Right lobe of liver (tissue), 6 donors: ENCODE measurements at regions not wholly inside any gene's neighbourhood (a gene's known extent, or its start where the extent isn't known, plus 50 kb on each side); places are given as distances from the start of the nearest gene placed in this dataset.

ENCODE experiments used
- ATAC-seq, 4 donors: fragments of 200-7000 bp; cut with Tn5 transposase; one replicate each; pipeline ENCODE4 v1.9.1; 2020; ENCODE audit warnings: mild to moderate bottlenecking in 4 of 4, moderate library complexity in 4 of 4
- DNase-seq, 3 donors: peaks; one replicate each; pipeline ENCODE4 v3.0.0-alpha.2; 2020
- H3K27ac ChIP-seq, 3 donors: fragments of 200-600 bp; one replicate each; pipeline ENCODE4 v1.8.0; 2022
- H3K27me3 ChIP-seq, 2 donors: fragments of 200-600 bp; one replicate each; pipeline ENCODE4 v1.8.0; 2022
- H3K36me3 ChIP-seq, 4 donors: fragments of 200-600 bp; sonication (generic) in 1 of 4; one replicate each; pipeline versions ENCODE4 v1.5.1 to v1.8.0; 2017 to 2022; ENCODE audit warnings: control low read depth in 1 of 4
- H3K4me1 ChIP-seq, 4 donors: fragments of 200-600 bp; sonication (generic) in 1 of 4; one replicate each; pipeline versions ENCODE4 v1.5.1 to v1.8.0; 2017 to 2022; ENCODE audit warnings: control low read depth in 1 of 4
- H3K4me3 ChIP-seq, 3 donors: fragments of 200-600 bp; one replicate each; pipeline ENCODE4 v1.8.0; 2022
- H3K9me3 ChIP-seq, 4 donors: fragments of 200-600 bp; sonication (generic) in 1 of 4; one replicate each; pipeline versions ENCODE4 v1.5.1 to v1.8.0; 2017 to 2022; ENCODE audit warnings: control low read depth in 1 of 4
- CTCF ChIP-seq, 4 donors: fragments of 200-600 bp in 3 of 4; fragments of 450-650 bp in 1 of 4; IDR thresholded peaks; one replicate each; pipeline versions ENCODE4 v1.5.1 to v1.8.0; 2016 to 2022; ENCODE audit warnings: antibody characterized with exemption in 4 of 4, mild to moderate bottlenecking in 2 of 4
- POLR2A ChIP-seq: fragments of 450-650 bp; IDR thresholded peaks from one replicate; pipeline ENCODE4 v1.6.1; 2017; ENCODE audit warnings: antibody characterized with exemption, mild to moderate bottlenecking
- WGBS: methylation state at CpG from one replicate; pipeline ENCODE4 v1.1.6; 2018; ENCODE audit warnings: low coverage, low lambda C conversion rate; ENCODE audit not compliant: insufficient coverage; ENCODE audit errors: missing lambda C conversion rate; 5-methylcytosine and 5-hydroxymethylcytosine counted together
- intact Hi-C, 2 donors: fragments of 100-400 bp; cut with DNase I; formaldehyde crosslinking; loops; one replicate each; pipeline versions ENCODE4 v1.11.2 to v1.14.1; 2022
- donor health status: DM: no; HTN: yes; CAD: no.
- donor health status: DM: no; HTN: no; CAD: no.
- donor health status: DM: no; HTN: no; CAD: no.
- donor health status: DM: no; HTN: yes; CAD: no.
- donor health status: DM: no; HTN: yes; CAD: no.

DNA sequence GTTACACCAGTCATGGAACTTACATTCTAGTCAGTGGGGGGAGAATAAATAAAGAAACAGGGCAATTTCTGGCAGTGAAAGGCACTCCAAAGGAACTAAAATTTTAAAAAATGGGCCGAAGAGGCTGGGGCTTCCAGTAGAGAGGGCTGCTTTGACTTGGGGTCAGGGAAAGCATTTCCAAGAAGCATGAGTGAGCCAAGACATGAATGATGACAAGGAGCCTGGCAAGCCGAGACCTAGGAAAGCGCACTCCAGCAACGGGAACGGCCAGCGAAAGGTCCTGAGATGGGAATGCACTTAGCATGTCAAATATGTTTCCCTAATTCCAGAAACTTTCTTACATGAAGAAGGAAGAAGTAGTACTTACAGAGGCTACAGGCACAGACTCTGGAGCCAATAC lies 95.4 kb upstream of the NGF start:
- ATAC-seq, result no peak
- Histone ChIP-seq H3K36me3 (no peaks in the 10 kb centered on the region), H3K9me3 (no peaks in the 10 kb centered on the region), H3K4me3 (no peak overlapping the region), H3K4me1 (no peaks in the 10 kb centered on the region), H3K27me3 (no peaks in the 10 kb centered on the region), H3K27ac (no peak overlapping the region)
- DNase-seq, result no peak
- 54% methylated on average over 6 of the region's 6 CpGs for WGBS
- intact Hi-C loops, result no loop called here
- no peak for TF ChIP-seq CTCF (IDR thresholded peaks at IDR 0.05)
- no peak for TF ChIP-seq POLR2A

- no peak for ATAC-seq
- no peak for DNase-seq
- Histone ChIP-seq H3K4me3 (no peak overlapping the region), H3K4me1 (no peaks in the 10 kb centered on the region), H3K36me3 (no peaks in the 10 kb centered on the region), H3K9me3 (no peaks in the 10 kb centered on the region), H3K27ac (no peak overlapping the region), H3K27me3 (no peaks in the 10 kb centered on the region)
- intact Hi-C loops, result no loop called here
- 30% methylated on average over 3 of the region's 6 CpGs for WGBS
- TF ChIP-seq POLR2A (no peak), CTCF (IDR thresholded peaks at IDR 0.05) (no peak)
Measured at GRCh38 chr1:115432061-115432460, 94.0 kb upstream of the NGF start.

DNA sequence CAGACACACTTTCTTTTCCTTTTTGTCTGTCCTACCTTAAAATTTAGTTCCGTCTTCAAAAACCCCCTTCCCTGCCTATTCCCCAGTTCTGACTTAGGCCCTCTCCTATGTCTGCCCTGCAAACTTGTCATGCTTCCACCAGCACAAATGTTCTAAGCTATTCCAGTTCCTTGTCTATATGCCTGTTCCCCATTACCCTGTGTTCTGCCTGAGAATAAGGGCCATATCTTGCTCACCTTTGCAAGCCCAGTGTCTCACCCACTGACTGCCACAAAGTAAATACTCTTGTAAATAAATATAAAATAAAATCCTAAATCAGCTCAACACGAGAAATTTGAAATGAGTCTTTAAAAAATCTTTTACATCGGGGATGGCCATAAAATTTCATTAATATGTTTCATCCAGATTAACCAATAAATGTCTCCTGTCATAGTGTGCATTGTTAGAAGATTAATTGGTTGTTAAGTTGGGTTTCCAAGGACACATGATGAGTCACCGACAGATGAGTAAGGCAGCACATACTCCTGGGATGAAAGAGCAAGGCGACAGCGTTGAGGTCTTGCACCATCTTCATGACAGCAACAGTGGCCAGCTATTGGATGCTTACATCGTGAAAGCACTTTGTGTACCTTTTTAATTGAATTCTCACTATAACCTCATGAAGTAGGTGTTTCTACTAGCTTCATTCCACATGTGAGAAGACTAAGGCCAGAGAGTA lies 92.6 kb upstream of the NGF start:
- Histone ChIP-seq H3K27ac (no peak overlapping the region), H3K4me3 (no peak overlapping the region), H3K27me3 (no peaks in the 10 kb centered on the region), H3K36me3 (no peaks in the 10 kb centered on the region), H3K4me1 (no peaks in the 10 kb centered on the region), H3K9me3 (no peaks in the 10 kb centered on the region)
- no peak for ATAC-seq
- whole genome bisulfite sequencing, result 59% methylated on average over 6 of the region's 7 CpGs
- intact Hi-C loops, result no loop called here
- no peak for TF ChIP-seq POLR2A
- no peak for TF ChIP-seq CTCF (IDR thresholded peaks at IDR 0.05)
- DNase-seq, result no peak

DNA sequence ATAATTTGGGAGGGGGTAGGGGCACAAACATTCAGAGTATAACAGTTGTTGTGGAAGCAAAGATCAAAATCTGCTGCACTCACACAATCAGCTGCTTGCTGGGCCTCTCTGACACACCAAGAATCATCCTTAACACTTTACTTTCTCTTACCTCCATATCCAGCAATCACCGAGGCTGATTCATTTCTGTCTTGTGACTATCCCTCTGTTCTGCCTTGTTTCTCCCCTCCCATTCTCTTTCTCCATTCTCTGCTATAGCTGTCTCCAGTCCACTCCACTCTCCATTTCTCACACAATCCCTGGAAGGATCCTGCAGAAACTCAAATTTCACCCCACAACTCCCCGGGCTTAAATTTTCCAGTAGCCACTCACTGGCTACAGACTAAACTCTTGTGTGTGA lies 91.8 kb upstream of the NGF start:
- TF ChIP-seq CTCF (IDR thresholded peaks at IDR 0.05), result no peak
- TF ChIP-seq POLR2A, result no peak
- no peaks in the 10 kb centered on the region for H3K27me3 ChIP-seq
- intact Hi-C loops, result no loop called here
- no peaks in the 10 kb centered on the region for H3K4me1 ChIP-seq
- 62% methylated on average over 2 of the region's 2 CpGs for WGBS
- DNase-seq (no peak), ATAC-seq (no peak)
- H3K27ac ChIP-seq, result no peak overlapping the region
- H3K4me3 ChIP-seq, result no peak overlapping the region
- H3K36me3 ChIP-seq, result no peaks in the 10 kb centered on the region
- H3K9me3 ChIP-seq, result no peaks in the 10 kb centered on the region

DNA sequence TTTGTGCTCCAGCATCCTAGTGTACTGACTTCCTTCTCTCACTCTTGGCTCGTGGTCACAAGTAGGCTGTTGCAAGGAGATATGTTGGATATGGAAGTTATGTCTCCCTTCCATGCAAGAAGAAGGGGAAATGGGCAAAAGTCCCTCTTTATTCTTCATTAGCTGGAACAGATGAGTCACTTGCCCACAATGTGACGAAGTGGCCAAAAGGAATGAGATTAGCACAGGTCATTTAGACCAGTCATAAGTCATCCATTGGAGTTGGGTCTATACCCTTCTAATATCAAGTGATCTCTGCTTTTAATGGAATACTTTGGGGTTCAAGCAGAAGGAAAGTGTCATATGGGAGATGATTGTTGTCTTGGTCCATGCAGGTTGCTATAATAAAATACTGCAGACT lies 91.2 kb upstream of the NGF start:
- Histone ChIP-seq H3K9me3 (no peaks in the 10 kb centered on the region), H3K27me3 (no peaks in the 10 kb centered on the region), H3K36me3 (no peaks in the 10 kb centered on the region), H3K4me3 (no peak overlapping the region), H3K4me1 (no peaks in the 10 kb centered on the region), H3K27ac (no peak overlapping the region)
- intact Hi-C loops, result no loop called here
- 47% methylated on average over 2 of the region's 2 CpGs for WGBS
- DNase-seq (no peak), ATAC-seq (no peak)
- TF ChIP-seq CTCF (IDR thresholded peaks at IDR 0.05) (no peak), POLR2A (no peak)
